ENCODE measurements at regions not wholly inside any gene's neighbourhood (a gene's known extent, or its start where the extent isn't known, plus 50 kb on each side); places are given as distances from the start of the nearest gene placed in this dataset.
"Not testable (repeated sequence)": the region's sequence is repeated elsewhere in the genome, so short reads cannot be mapped to it uniquely, and the experiment has no call there.

DNA sequence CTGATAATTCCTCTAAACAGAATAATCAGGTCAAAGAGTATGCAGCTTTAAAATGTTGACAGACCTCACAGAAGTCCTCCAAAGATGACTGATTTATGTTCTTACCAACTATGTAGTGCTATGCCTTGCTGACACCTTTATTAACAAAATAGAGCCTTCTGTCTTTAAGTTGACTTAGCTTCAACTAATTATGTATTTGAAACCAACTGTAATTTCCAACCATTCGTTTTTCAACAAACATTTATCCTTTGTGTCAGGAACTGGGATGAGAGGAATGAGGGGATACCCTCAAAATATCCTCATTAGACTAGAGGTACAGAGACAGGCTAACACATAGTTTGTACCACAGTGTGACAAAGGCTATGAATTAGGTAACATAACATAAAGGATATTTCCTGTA is 186.2 kb upstream of the ZNF217 start:
- DNase-seq: no peak
- Histone ChIP-seq H3K9me3 (no peaks in the 10 kb centered on the region), H3K36me3 (no peaks in the 10 kb centered on the region), H3K4me3 (no peak overlapping the region), H3K27me3 (no peaks in the 10 kb centered on the region), H3K27ac (no peak overlapping the region), H3K4me1 (peaks cover 0 to 1% (median 0%) of the 10 kb centered on the region in 4 donors)
- TF ChIP-seq, protein P1, sequence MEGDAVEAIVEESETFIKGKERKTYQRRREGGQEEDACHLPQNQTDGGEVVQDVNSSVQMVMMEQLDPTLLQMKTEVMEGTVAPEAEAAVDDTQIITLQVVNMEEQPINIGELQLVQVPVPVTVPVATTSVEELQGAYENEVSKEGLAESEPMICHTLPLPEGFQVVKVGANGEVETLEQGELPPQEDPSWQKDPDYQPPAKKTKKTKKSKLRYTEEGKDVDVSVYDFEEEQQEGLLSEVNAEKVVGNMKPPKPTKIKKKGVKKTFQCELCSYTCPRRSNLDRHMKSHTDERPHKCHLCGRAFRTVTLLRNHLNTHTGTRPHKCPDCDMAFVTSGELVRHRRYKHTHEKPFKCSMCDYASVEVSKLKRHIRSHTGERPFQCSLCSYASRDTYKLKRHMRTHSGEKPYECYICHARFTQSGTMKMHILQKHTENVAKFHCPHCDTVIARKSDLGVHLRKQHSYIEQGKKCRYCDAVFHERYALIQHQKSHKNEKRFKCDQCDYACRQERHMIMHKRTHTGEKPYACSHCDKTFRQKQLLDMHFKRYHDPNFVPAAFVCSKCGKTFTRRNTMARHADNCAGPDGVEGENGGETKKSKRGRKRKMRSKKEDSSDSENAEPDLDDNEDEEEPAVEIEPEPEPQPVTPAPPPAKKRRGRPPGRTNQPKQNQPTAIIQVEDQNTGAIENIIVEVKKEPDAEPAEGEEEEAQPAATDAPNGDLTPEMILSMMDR (IDR thresholded peaks at IDR 0.05): no peak
- intact Hi-C loops (cut with DNase I; ENCODE audit: low total_unique reads): no loop called here

DNA sequence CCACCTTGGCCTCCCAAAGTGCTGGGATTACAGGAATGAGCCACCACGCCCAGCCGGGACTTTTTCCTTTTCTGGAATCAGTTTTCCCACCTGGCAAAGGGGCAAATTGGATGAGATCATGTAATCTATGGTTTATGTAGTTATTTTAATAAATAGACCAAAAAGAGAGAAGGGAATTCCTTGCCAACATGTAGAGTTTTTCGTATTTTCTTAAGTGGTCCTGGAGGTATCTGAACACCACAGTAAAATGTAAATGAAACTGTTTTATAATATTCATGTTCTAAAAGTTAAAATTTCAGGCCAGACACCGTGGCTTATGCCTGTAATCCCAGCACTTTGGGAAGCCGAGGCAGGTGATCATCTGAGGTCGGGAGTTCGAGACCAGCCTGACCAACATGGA is 185.1 kb upstream of the ZNF217 start:
- H3K27ac ChIP-seq: no peak overlapping the region
- intact Hi-C loops (cut with DNase I; ENCODE audit: low total_unique reads): no loop called here
- TF ChIP-seq, protein P1 (IDR thresholded peaks at IDR 0.05): no peak

DNA sequence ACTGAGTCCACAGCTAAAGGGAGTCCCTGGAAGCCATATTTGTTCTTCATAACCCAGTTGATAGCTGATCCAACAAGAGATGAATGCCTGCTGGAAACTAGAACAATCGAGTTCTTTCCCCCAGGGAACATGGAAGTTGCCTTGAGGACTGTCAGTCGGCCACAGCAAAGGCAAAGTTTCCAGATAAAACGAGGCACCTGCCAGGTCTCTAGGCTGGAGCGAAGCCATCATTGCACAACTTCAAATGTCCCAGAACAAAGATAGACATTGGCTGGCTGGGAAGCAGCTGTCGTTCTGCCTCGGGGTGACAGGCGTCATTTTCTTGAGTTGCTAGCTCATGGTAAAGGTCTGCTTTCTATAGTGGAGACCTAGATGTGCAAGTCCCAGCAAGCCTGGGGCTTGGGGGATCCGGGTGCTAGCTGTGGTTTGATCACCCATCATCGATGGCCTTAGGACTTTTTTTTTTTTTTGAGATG is 184.4 kb upstream of the ZNF217 start:
- peaks cover 0 to 18% (median 16%) of the 10 kb centered on the region in 4 donors for H3K4me1 ChIP-seq
- TF ChIP-seq, protein P1 (IDR thresholded peaks at IDR 0.05): no peak
- no peak overlapping the region for H3K4me3 ChIP-seq
- H3K27me3 ChIP-seq: no peaks in the 10 kb centered on the region
- H3K36me3 ChIP-seq: no peaks in the 10 kb centered on the region
- H3K27ac ChIP-seq: no peak overlapping the region
- H3K9me3 ChIP-seq: no peaks in the 10 kb centered on the region
- intact Hi-C loops (cut with DNase I; ENCODE audit: low total_unique reads): no loop called here
- peak in 1 of 2 donors; percentile 48 for DNase-seq

More for the DNA sequence above, 185.1 kb upstream of the ZNF217 start:
- Histone ChIP-seq H3K36me3 (no peaks in the 10 kb centered on the region), H3K9me3 (no peaks in the 10 kb centered on the region), H3K4me3 (no peak overlapping the region), H3K4me1 (peaks cover 0 to 12% (median 10%) of the 10 kb centered on the region in 4 donors), H3K27me3 (no peaks in the 10 kb centered on the region)
- DNase-seq: no peak

DNA sequence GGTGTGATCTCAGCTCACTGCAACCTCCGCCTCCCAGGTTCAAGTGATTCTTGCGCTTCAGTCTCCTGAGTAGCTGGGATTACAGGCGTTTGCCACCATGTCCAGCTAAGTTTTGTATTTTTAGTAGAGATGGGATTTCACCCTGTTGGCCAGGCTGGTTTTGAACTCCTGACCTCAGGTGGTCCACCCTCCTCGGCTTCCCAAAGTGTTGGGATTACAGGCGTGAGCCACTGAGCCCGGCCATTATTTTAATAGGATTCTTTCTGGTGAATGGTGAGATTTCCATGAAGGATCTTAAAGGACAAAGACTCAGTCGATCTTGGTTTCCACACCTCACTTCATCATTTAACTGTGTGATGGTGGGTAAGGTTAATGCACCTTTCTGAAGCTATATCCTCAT is 183.8 kb upstream of the ZNF217 start:
- H3K4me3 ChIP-seq; H3K36me3 ChIP-seq; H3K9me3 ChIP-seq; H3K27me3 ChIP-seq; DNase-seq; H3K27ac ChIP-seq; intact Hi-C loops (cut with DNase I; ENCODE audit: low total_unique reads): not testable (repeated sequence)
- peaks cover 0 to 18% (median 16%) of the 10 kb centered on the region in 4 donors for H3K4me1 ChIP-seq

DNA sequence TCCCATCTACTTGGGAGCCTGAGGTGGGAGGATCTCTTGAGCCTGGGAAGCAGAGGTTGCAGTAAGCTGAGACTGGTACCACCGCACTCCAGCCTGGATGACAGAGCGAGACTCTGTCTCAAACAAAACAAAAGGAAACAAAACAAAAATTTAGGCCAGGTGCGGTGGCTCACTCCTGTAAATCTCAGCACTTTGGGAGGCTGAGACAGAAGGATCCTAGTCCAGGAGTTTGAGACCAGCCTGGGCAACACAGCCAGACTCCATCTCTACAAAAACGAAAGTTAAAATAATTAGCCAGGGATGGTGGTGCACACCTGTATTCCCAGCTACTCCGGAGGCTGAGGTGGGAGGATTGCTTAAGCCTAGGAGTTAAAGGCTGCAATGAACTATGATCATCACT is 183.2 kb upstream of the ZNF217 start:
- TF ChIP-seq, protein P1 (IDR thresholded peaks at IDR 0.05): no peak
- no peak for DNase-seq
- Histone ChIP-seq H3K4me1 (peaks cover 0 to 18% (median 16%) of the 10 kb centered on the region in 4 donors), H3K27ac (no peak overlapping the region), H3K27me3 (no peaks in the 10 kb centered on the region), H3K4me3 (no peak overlapping the region), H3K9me3 (no peaks in the 10 kb centered on the region), H3K36me3 (no peaks in the 10 kb centered on the region)
- intact Hi-C loops (cut with DNase I; ENCODE audit: low total_unique reads): no loop called here

DNA sequence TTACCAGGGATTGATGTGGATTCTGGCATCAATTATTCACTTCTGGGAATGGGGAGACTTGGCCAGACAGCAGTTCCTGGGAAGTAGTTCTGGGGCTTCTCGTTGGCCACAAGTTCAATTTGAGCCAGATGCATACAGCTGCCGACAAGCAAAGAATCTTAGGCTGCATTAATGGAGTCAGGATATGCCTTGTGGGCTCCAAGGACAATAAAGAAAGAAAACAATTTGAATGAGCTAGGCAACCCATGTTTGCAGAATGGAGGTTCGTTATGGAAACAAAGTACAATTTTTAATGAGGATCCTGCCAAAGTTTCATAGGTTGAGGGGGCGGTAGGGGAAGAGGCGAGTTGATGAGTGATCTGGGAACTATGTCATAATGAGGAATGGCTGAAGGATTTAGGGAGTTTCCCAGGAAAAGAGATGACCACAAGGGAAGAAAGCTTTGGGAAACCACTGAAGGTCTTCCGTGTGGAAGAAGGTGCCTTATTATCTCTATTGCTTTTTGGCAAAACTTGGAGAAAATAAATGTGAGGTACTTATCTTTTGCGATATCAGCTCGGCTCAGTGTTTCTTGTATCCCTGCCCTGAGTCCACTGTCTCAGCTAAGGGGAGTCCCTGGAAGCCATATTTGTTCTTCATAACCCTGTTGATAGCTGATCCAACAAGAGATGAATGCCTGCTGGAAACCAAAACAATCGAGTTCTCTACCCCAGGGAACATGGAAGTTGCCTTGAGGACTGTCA is 181.0 kb upstream of the ZNF217 start:
- H3K4me3 ChIP-seq: no peak overlapping the region
- no peaks in the 10 kb centered on the region for H3K9me3 ChIP-seq
- H3K36me3 ChIP-seq: no peaks in the 10 kb centered on the region
- peaks cover 0 to 18% (median 16%) of the 10 kb centered on the region in 4 donors for H3K4me1 ChIP-seq
- peak overlapping the region; percentile 29 to 58 for H3K27ac ChIP-seq
- H3K27me3 ChIP-seq: no peaks in the 10 kb centered on the region
- TF ChIP-seq, protein P1 (IDR thresholded peaks at IDR 0.05): no peak
- DNase-seq: no peak
- intact Hi-C loops (cut with DNase I; ENCODE audit: low total_unique reads): no loop called here
